A673 (cell line): ENCODE measurements at regions not wholly inside any gene's neighbourhood (a gene's known extent, or its start where the extent isn't known, plus 50 kb on each side); places are given as distances from the start of the nearest gene placed in this dataset.

Source experiments
- EZH2 ChIP-seq: fragments of 200-600 bp; sonication (generic); IDR thresholded peaks from 2 replicates; pipeline ENCODE4 v1.6.1; 2017; ENCODE audit warnings: borderline replicate concordance, low read depth, mild to moderate bottlenecking, mixed read lengths, antibody characterized with exemption, low read length; ENCODE audit not compliant: poor library complexity, severe bottlenecking
- TF ChIP-seq, protein P1 (sequence below): fragments of 300-800, 200-600 bp; sonication (generic); conservative IDR thresholded peaks from 2 replicates; pipeline ENCODE4 v1.5.1; 2017; ENCODE audit warnings: low read depth, mild to moderate bottlenecking, antibody characterized with exemption, low read length, moderate library complexity, mixed read lengths

DNA sequence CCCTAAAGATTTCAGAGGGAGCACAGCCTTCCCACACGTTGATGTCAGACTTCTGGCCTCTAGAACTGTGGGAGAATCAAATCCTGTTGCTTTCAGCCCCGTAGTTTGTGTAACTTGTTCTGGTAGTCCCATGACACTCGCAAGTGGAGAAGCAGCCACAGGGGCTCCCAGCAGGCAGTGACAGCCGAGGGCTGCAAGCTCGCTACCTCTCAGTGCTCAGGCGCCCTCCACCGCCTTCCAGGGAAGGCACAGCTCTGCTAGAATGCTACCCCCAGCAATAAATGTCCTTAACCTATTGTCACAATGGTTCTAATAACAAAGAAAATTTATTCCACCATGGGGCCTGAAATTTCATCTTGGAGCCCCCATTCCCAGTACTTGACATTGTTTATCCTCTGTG, 143.1 kb upstream of the ZNF236 start:
- TF ChIP-seq, protein P1, sequence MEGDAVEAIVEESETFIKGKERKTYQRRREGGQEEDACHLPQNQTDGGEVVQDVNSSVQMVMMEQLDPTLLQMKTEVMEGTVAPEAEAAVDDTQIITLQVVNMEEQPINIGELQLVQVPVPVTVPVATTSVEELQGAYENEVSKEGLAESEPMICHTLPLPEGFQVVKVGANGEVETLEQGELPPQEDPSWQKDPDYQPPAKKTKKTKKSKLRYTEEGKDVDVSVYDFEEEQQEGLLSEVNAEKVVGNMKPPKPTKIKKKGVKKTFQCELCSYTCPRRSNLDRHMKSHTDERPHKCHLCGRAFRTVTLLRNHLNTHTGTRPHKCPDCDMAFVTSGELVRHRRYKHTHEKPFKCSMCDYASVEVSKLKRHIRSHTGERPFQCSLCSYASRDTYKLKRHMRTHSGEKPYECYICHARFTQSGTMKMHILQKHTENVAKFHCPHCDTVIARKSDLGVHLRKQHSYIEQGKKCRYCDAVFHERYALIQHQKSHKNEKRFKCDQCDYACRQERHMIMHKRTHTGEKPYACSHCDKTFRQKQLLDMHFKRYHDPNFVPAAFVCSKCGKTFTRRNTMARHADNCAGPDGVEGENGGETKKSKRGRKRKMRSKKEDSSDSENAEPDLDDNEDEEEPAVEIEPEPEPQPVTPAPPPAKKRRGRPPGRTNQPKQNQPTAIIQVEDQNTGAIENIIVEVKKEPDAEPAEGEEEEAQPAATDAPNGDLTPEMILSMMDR: peak; percentile 22; the same call in 1 of the 2 replicates
- no peak for TF ChIP-seq EZH2
